HEK293T (cell line): ENCODE measurements at regions not wholly inside any gene's neighbourhood (a gene's known extent, or its start where the extent isn't known, plus 50 kb on each side); places are given as distances from the start of the nearest gene placed in this dataset.

ENCODE experiments used
- ARNT ChIP-seq: fragments of 450-650 bp; IDR thresholded peaks from 2 replicates; pipeline ENCODE4 v1.6.1; 2017; ENCODE audit warnings: mild to moderate bottlenecking
- BHLHE40 ChIP-seq: fragments of 450-650 bp; IDR thresholded peaks from 2 replicates; pipeline ENCODE4 v1.6.1; 2016; ENCODE audit warnings: mild to moderate bottlenecking, moderate library complexity, borderline replicate concordance
- CTBP1 ChIP-seq: fragments of 450-650 bp; IDR thresholded peaks from 2 replicates; pipeline ENCODE4 v1.6.1; 2016; ENCODE audit warnings: borderline replicate concordance
- ELF4 ChIP-seq: fragments of 450-650 bp; IDR thresholded peaks from 2 replicates; pipeline ENCODE4 v1.6.1; 2017; ENCODE audit warnings: antibody characterized with exemption
- FOXA1 ChIP-seq: fragments of 450-650 bp; IDR thresholded peaks from 2 replicates; pipeline ENCODE4 v1.6.1; 2016; ENCODE audit warnings: mild to moderate bottlenecking
- FOXK2 ChIP-seq: fragments of 450-650 bp; IDR thresholded peaks from 2 replicates; pipeline ENCODE4 v1.6.1; 2016; ENCODE audit warnings: mild to moderate bottlenecking
- FOXM1 ChIP-seq: fragments of 450-650 bp; IDR thresholded peaks from 2 replicates; pipeline ENCODE4 v1.6.1; 2017; ENCODE audit warnings: mild to moderate bottlenecking, borderline replicate concordance
- HDGF ChIP-seq: fragments of 450-650 bp; IDR thresholded peaks from 2 replicates; pipeline ENCODE4 v1.6.1; 2017; ENCODE audit warnings: antibody characterized with exemption, borderline replicate concordance
- L3MBTL2 ChIP-seq: fragments of 450-650 bp; conservative IDR thresholded peaks from 2 replicates; pipeline ENCODE4 v1.6.1; 2016; ENCODE audit warnings: mild to moderate bottlenecking
- NFRKB ChIP-seq: fragments of 450-650 bp; IDR thresholded peaks from 2 replicates; pipeline ENCODE4 v1.6.1; 2016; ENCODE audit warnings: mild to moderate bottlenecking, moderate library complexity
- SP1 ChIP-seq: fragments of 450-650 bp; IDR thresholded peaks from 2 replicates; pipeline ENCODE4 v1.6.1; 2017
- SUZ12 ChIP-seq: fragments of 450-650 bp; IDR thresholded peaks from 2 replicates; pipeline ENCODE4 v1.6.1; 2016; ENCODE audit warnings: mild to moderate bottlenecking
- TARDBP ChIP-seq: fragments of 450-650 bp; IDR thresholded peaks from 2 replicates; pipeline ENCODE4 v1.6.1; 2016
- TF ChIP-seq, protein P1 (sequence below): fragments of 450-650 bp; IDR thresholded peaks from 2 replicates; pipeline ENCODE4 v1.6.1; 2016

DNA sequence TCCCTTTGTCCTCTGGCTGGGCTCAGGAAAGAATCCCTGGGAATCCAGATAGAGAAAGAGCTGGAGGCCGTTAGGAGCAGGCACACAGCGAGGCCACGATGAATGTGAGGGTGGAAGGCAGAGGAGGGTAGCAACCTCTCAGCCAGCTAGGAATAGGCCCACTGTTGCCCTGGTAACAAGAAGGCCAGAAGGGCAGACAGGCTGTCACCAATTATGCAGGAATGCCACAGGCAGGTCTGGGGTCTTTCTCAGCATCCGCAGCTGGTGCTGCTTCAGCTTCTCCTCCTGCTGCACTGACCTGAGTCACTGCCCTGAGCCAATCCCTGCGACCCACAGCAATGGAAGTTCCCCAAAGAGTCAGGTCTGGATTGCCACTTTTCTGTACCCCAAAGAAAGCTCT, 62.8 kb upstream of the C3orf80 start:
- TF ChIP-seq SP1, result no peak
- TF ChIP-seq BHLHE40, result no peak
- no peak for TF ChIP-seq NFRKB
- TF ChIP-seq ELF4, result no peak
- TF ChIP-seq ARNT, result no peak
- TF ChIP-seq, protein P1, sequence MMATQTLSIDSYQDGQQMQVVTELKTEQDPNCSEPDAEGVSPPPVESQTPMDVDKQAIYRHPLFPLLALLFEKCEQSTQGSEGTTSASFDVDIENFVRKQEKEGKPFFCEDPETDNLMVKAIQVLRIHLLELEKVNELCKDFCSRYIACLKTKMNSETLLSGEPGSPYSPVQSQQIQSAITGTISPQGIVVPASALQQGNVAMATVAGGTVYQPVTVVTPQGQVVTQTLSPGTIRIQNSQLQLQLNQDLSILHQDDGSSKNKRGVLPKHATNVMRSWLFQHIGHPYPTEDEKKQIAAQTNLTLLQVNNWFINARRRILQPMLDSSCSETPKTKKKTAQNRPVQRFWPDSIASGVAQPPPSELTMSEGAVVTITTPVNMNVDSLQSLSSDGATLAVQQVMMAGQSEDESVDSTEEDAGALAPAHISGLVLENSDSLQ, result no peak
- no peak for TF ChIP-seq FOXA1
- TF ChIP-seq FOXM1, result no peak
- TF ChIP-seq SUZ12, result no peak
- no peak for TF ChIP-seq CTBP1
- no peak for TF ChIP-seq L3MBTL2
- TF ChIP-seq FOXK2, result no peak
- TF ChIP-seq TARDBP, result no peak
- no peak for TF ChIP-seq HDGF
